Neural cell (in vitro differentiated cells): ENCODE measurements at regions not wholly inside any gene's neighbourhood (a gene's known extent, or its start where the extent isn't known, plus 50 kb on each side); places are given as distances from the start of the nearest gene placed in this dataset.

ENCODE experiments used
- CTCF ChIP-seq: fragments of 450-650 bp; IDR thresholded peaks from 2 replicates; pipeline ENCODE4 v1.5.1; 2014; ENCODE audit warnings: antibody characterized with exemption, mild to moderate bottlenecking, moderate library complexity; ENCODE audit not compliant: poor library complexity, severe bottlenecking
- EP300 ChIP-seq: fragments of 450-650 bp; conservative IDR thresholded peaks from 2 replicates; pipeline ENCODE4 v1.6.1; 2014; ENCODE audit warnings: antibody characterized with exemption, mild to moderate bottlenecking, moderate library complexity; ENCODE audit not compliant: poor library complexity, severe bottlenecking
- POLR2AphosphoS5 ChIP-seq: IDR thresholded peaks from 2 replicates; pipeline ENCODE4 v1.6.1; 2012

GRCh38 chrX:80879143-80879542 lies 69.5 kb upstream of the BRWD3 start:
- TF ChIP-seq CTCF (no peak), POLR2AphosphoS5 (no peak), EP300 (no peak)
